PC-9 (cell line): ENCODE measurements at regions not wholly inside any gene's neighbourhood (a gene's known extent, or its start where the extent isn't known, plus 50 kb on each side); places are given as distances from the start of the nearest gene placed in this dataset.
"Not testable (repeated sequence)": the region's sequence is repeated elsewhere in the genome, so short reads cannot be mapped to it uniquely, and the experiment has no call there.

ENCODE experiments used
- BruUV-seq: library from RNA; stranded (reverse); fragments of 400-500 nt; replicated peaks from 2 replicates; lab custom pipeline; 2021; lab: Mats Ljungman, UMichigan
- CTCF ChIA-PET: fragments of 300-600 bp; sonication (Branson Sonifier 250); formaldehyde crosslinking; loops from one replicate; lab custom pipeline; 2022; ENCODE audit warnings: antibody characterized with exemption; lab: Charles Lee
- POLR2A ChIA-PET: fragments of 300-600 bp; sonication (Branson Sonifier 250); formaldehyde crosslinking; loops from one replicate; lab custom pipeline; 2022; ENCODE audit warnings: antibody characterized with exemption; ENCODE audit not compliant: unreplicated experiment; lab: Charles Lee
- DNase-seq, 2 experiments: peaks; one replicate each; pipeline versions ENCODE4 v3.0.0 to v3.0.0-alpha.2; 2015 to 2022; ENCODE audit warnings: mixed read lengths in 1 of 2
- H2AFZ ChIP-seq: fragments of 200-600 bp; sonication (generic); 2 replicates; pipeline ENCODE4 v1.8.1; 2017; ENCODE audit warnings: antibody characterized with exemption
- H3F3A ChIP-seq: fragments of 200-600 bp; sonication (generic); 2 replicates; pipeline ENCODE4 v1.8.1; 2017; ENCODE audit warnings: antibody characterized with exemption, mild to moderate bottlenecking, low read depth; ENCODE audit not compliant: insufficient read depth
- H3K27ac ChIP-seq: fragments of 200-600 bp; sonication (generic); 2 replicates; pipeline ENCODE4 v1.6.1; 2016; ENCODE audit warnings: mixed run types
- H3K27me3 ChIP-seq: fragments of 200-600 bp; sonication (generic); 2 replicates; pipeline ENCODE4 v1.6.1; 2016; ENCODE audit warnings: low read depth, mixed run types; ENCODE audit not compliant: insufficient read depth
- H3K36me3 ChIP-seq: fragments of 200-600 bp; sonication (generic); 2 replicates; pipeline ENCODE4 v1.6.1; 2016; ENCODE audit warnings: low read depth, mixed run types
- H3K4me1 ChIP-seq: fragments of 200-600 bp; sonication (generic); replicated peaks from 2 replicates; pipeline ENCODE4 v1.6.1; 2016; ENCODE audit warnings: mixed run types; ENCODE audit not compliant: insufficient read depth
- H3K4me2 ChIP-seq: fragments of 200-600 bp; sonication (generic); 2 replicates; pipeline ENCODE4 v1.6.1; 2017; ENCODE audit warnings: mixed run types
- H3K4me3 ChIP-seq: fragments of 200-600 bp; sonication (generic); 2 replicates; pipeline ENCODE4 v1.6.1; 2016; ENCODE audit warnings: mixed run types
- H3K79me2 ChIP-seq: fragments of 200-600 bp; sonication (generic); 2 replicates; pipeline ENCODE4 v1.6.1; 2017; ENCODE audit warnings: low read depth, mixed run types
- H3K9me2 ChIP-seq: fragments of 200-600 bp; sonication (generic); 2 replicates; pipeline ENCODE4 v1.8.1; 2017; ENCODE audit warnings: mild to moderate bottlenecking; ENCODE audit not compliant: insufficient read depth
- H3K9me3 ChIP-seq: fragments of 200-600 bp; sonication (generic); 2 replicates; pipeline ENCODE4 v1.8.1; 2016; ENCODE audit warnings: low read depth; ENCODE audit not compliant: insufficient read depth
- H4K20me1 ChIP-seq: fragments of 200-600 bp; sonication (generic); 2 replicates; pipeline ENCODE4 v1.8.1; 2017; ENCODE audit not compliant: insufficient read depth
- EZH2 ChIP-seq: fragments of 200-600 bp; sonication (generic); IDR thresholded peaks from 2 replicates; pipeline ENCODE4 v1.8.0; 2017; ENCODE audit warnings: antibody characterized with exemption, low read depth
- intact Hi-C: fragments of 100-400 bp; cut with micrococcal nuclease; formaldehyde crosslinking; loops from one replicate; pipeline ENCODE4 v1.10.0; 2022; ENCODE audit not compliant: unreplicated experiment
- TF ChIP-seq, protein P1 (sequence below): fragments of 200-600 bp; sonication (generic); conservative IDR thresholded peaks from 2 replicates; pipeline ENCODE4 v1.6.1; 2017; ENCODE audit warnings: mixed run types, antibody characterized with exemption, mild to moderate bottlenecking, moderate library complexity

DNA sequence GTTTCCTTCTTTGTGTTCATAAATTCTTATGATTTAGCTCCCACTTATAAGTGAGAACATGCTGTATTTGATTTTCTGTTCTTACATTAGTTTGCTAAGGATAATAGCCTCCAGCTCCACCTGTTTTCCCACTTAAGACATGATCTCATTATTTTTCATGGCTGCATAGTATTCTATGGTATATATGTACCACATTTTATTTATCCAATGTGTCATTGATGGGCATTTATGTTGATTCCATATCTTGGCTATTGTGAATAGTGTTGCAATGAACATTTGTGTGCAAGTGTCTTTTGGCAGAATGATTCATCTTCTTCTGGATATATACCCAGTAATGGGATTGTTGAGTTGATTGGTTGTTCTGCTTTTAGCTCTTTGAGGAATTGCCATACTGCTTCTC, 1234.8 kb downstream of the ADGRL3 start:
- no TSS peak for BruUV-seq

DNA sequence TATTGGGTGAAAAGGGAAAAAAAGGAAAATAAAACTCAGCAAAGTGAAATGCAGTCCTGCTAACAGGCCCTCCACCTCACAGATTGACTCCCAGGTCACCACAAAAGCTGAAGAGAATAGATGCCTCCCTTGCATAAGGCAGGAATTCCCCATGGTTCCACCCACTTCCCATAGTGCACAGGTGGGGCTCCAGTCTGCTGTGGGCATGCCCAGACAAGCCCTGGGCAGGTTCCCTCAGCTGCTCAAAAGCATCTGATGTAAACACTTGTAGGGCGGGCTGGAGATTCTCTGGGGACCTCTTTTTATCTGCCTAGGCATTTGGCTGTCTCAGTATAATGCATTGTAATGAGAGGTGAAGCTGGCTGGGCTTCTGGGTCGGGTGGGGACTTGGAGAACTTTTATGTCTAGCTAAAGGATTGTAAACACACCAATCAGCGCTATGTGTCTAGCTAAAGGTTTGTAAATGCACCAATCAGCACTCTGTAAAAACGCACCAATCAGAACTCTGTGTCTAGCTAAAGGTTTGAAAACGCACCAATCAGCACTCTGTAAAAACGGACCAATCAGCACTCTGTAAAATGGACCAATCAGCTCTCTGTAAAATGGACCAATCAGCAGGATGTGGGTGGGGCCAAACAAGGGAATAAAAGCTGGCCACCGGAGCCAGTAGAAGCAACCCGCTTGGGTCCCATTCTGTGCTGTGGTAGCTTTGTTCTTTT, 1231.5 kb downstream of the ADGRL3 start:
- DNase-seq, POLR2A ChIA-PET, H3K9me2 ChIP-seq, H3F3A ChIP-seq, H3K27ac ChIP-seq, CTCF ChIA-PET, BruUV-seq, H3K27me3 ChIP-seq, H3K4me3 ChIP-seq, H3K36me3 ChIP-seq, H3K4me2 ChIP-seq, intact Hi-C loops, H3K9me3 ChIP-seq, H3K4me1 ChIP-seq, H3K79me2 ChIP-seq, H2AFZ ChIP-seq, H4K20me1 ChIP-seq: not testable (repeated sequence)

More for the DNA sequence above, 1234.8 kb downstream of the ADGRL3 start:
- TF ChIP-seq EZH2 = no peak
- TF ChIP-seq, protein P1, sequence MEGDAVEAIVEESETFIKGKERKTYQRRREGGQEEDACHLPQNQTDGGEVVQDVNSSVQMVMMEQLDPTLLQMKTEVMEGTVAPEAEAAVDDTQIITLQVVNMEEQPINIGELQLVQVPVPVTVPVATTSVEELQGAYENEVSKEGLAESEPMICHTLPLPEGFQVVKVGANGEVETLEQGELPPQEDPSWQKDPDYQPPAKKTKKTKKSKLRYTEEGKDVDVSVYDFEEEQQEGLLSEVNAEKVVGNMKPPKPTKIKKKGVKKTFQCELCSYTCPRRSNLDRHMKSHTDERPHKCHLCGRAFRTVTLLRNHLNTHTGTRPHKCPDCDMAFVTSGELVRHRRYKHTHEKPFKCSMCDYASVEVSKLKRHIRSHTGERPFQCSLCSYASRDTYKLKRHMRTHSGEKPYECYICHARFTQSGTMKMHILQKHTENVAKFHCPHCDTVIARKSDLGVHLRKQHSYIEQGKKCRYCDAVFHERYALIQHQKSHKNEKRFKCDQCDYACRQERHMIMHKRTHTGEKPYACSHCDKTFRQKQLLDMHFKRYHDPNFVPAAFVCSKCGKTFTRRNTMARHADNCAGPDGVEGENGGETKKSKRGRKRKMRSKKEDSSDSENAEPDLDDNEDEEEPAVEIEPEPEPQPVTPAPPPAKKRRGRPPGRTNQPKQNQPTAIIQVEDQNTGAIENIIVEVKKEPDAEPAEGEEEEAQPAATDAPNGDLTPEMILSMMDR = no peak
- intact Hi-C loops = no loop called here
- ChIA-PET CTCF (no interaction called here), POLR2A (no interaction called here)
- Histone ChIP-seq H3K4me3 (no peak overlapping the region), H4K20me1 (no peaks in the 10 kb centered on the region), H3K27ac (no peak overlapping the region), H3K27me3 (no peaks in the 10 kb centered on the region), H2AFZ (no peak overlapping the region), H3K36me3 (no peaks in the 10 kb centered on the region), H3K9me3 (no peaks in the 10 kb centered on the region), H3K4me2 (no peak overlapping the region), H3K4me1 (no peaks in the 10 kb centered on the region), H3K79me2 (no peaks in the 10 kb centered on the region), H3F3A (no peaks in the 10 kb centered on the region), H3K9me2 (no peaks in the 10 kb centered on the region)
- DNase-seq = no peak

DNA sequence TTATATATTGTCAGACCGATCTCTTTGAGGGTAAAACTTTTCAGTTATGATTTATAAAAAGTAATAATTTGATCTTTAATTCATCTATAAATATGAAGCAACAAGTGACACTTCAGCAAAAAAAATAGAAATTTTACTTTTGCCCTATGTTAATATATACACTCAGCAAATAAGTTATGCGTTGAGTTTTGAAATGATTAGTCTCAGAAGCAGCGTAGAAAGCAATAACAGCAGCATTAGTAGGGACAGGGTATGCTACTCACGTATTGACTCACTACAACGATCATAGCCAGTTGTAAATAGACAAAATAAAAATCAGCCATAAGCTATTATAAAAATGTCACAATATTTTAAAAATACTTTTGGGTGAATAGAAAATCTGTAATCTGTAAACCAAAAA, 1229.2 kb downstream of the ADGRL3 start:
- Histone ChIP-seq H2AFZ (no peak overlapping the region), H3F3A (no peaks in the 10 kb centered on the region), H3K27ac (no peak overlapping the region), H3K9me2 (no peaks in the 10 kb centered on the region), H3K4me1 (no peaks in the 10 kb centered on the region), H3K4me2 (no peak overlapping the region), H3K79me2 (no peaks in the 10 kb centered on the region), H3K27me3 (no peaks in the 10 kb centered on the region), H3K9me3 (no peaks in the 10 kb centered on the region), H4K20me1 (no peaks in the 10 kb centered on the region), H3K36me3 (no peaks in the 10 kb centered on the region), H3K4me3 (no peak overlapping the region)
- no peak for DNase-seq
- BruUV-seq = no TSS peak
- POLR2A ChIA-PET = no interaction called here
- TF ChIP-seq EZH2 = no peak
- TF ChIP-seq, protein P1 = no peak
- intact Hi-C loops = no loop called here
- CTCF ChIA-PET = no interaction called here

DNA sequence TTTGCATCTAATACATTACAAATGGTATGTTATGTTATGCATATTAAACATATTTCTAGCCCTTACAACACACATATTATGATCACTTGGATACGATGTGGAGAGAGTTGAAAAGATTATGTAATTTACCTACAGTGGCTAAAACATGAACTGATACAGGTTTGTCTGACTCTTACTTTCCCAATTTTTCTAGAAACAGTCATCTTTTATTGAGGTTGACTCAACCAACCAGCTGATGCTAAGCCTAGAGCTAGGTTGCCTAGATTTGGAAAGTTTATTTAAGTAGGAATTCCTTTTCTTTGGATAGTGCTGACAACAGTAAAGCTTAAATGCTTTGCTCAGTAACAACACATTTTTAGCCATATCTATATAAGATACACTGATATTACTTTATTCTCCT, 1215.1 kb downstream of the ADGRL3 start:
- no peak for TF ChIP-seq EZH2
- TF ChIP-seq, protein P1 = no peak
- H3K36me3 ChIP-seq = no peaks in the 10 kb centered on the region
- H3K4me1 ChIP-seq = no peaks in the 10 kb centered on the region
- H3K4me2 ChIP-seq = no peak overlapping the region
- no peaks in the 10 kb centered on the region for H3K79me2 ChIP-seq
- ChIA-PET POLR2A (no interaction called here), CTCF (no interaction called here)
- no peaks in the 10 kb centered on the region for H4K20me1 ChIP-seq
- H3K4me3 ChIP-seq = no peak overlapping the region
- H2AFZ ChIP-seq = no peak overlapping the region
- H3K9me3 ChIP-seq = no peaks in the 10 kb centered on the region
- H3K9me2 ChIP-seq = no peaks in the 10 kb centered on the region
- H3K27ac ChIP-seq = no peak overlapping the region
- no peaks in the 10 kb centered on the region for H3F3A ChIP-seq
- no TSS peak for BruUV-seq
- intact Hi-C loops = no loop called here
- DNase-seq = no peak
- H3K27me3 ChIP-seq = no peaks in the 10 kb centered on the region
